HG02970 (cell line): ENCODE measurements at regions not wholly inside any gene's neighbourhood (a gene's known extent, or its start where the extent isn't known, plus 50 kb on each side); places are given as distances from the start of the nearest gene placed in this dataset.

ENCODE experiments used
- ATAC-seq: cut with Tn5 transposase; IDR thresholded peaks from one replicate; pipeline ENCODE4 v1.9.1; 2021; ENCODE audit warnings: mild to moderate bottlenecking, moderate library complexity, moderate number of reproducible peaks; ENCODE audit not compliant: unreplicated experiment, low FRiP score

DNA sequence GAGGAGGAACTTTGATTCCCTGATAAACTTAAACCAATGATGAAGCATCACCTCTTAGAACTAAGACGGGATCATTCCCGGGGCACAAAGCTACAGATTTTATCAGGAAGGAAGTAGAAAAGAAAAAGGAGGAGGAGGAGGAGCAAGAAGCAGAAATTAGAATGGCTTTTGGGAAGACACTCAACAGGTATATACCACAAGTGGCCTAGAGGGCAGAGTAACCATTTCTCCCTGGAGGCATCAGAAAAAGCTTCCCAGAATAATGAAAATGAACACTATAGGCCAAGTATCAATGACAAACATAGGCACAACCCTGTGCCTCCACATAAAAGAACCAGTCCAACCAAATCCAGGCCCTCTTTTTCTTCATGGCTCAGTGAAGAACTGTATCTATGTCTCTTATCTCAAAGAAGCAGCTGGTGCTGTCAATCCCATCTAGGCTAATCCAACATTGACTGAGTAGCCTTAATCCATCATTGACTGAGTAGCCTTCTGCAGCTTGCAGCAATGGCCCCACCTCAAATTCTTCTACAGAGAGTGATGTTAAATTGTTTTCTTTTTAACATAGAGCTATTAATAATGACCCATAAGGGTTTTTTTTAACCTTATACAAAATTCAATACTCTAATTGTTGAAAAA, 178.8 kb upstream of the KIF2A start:
- ATAC-seq, result no peak

DNA sequence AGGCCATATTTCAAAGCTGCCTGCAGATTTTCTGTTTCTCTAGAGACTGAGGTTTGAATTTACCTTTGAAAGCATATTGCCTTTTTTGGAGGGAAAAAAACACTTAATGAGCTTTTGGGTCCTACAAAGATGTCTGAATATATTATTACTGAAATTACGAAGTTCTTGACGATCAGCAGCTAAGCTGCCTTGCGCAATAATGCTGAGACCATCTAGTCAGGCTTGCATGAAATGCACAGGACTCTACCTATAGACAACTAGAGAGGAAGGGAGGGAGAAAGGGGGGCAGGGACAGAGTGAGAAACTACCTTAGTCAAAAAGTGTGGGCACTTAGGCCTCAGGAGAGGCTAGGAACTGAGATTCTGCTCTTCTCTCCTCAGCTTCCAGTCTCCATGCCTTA, 175.9 kb upstream of the KIF2A start:
- ATAC-seq, result no peak

DNA sequence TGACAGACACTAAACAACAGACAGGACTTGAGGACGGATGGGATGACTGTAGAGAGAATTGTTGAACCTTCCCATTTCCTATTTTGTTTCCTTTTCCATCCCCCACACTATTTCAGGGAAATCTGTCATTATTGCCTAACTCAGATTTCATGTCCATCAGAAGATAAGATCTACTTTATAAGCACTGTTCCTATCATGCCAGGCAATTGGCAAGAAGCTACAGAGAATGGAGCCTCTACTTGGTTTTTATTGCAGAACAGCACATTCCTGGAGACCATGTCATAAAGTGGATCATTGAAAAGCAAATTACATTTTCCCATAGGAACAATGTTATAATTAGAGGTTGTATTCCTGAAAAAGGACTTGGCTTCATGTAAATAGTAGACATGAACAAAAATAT, 173.7 kb upstream of the KIF2A start:
- no peak for ATAC-seq

DNA sequence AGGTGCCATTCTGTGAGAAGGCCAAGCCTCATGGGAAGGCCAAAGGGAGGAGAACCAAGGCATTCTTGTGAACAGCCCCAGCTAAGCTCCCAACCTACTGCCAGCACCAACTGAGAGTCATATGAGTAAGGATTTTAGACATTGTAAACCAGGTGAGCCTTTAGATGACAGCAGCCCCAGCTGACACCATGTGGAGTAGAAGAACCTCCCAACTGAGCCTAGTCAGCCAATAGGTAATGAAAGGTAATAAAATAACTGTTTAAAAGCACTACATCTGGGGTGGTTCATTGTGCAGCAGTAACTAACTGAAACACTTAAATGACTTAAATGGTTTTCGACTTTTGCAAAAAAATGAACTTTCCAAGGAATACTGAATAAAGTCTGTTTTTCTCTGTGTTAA, 172.6 kb upstream of the KIF2A start:
- no peak for ATAC-seq

DNA sequence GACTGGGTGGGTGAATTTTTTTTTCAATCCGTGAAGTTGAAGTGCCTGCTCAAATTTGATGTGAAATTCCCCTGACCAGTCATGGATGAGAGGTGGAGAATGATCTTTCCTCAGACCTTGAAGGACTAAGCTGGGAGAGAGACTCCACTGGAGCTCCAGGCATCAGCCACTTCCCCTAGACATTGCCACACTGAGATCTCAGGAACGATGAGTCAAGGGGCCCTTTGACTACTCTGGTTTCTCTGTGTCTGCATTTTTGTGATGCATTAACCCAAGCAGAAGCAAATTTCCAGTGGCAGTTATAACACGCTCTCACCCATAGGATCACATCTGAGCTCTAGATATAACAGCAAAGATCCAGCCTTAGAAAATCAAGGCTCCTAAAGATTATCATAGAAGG, 171.2 kb upstream of the KIF2A start:
- no peak for ATAC-seq

DNA sequence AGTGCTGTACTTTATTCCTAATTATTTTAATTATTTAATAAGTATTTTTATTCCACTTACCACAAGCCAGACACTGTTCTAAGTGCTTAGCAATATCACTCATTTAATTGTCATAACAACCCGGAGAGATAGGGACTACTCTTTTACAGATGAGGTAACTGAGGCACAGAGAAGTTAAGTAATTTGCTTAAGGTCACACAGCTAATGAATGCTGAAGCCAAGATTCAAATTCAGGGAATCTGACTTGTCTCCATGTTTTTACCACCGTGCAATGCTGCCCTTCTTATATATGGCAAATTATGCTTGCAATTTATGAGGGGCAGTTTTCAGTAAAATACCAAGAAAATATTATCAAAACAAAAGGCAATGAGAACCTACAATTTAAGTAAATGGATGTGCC, 168.4 kb upstream of the KIF2A start:
- no peak for ATAC-seq

DNA sequence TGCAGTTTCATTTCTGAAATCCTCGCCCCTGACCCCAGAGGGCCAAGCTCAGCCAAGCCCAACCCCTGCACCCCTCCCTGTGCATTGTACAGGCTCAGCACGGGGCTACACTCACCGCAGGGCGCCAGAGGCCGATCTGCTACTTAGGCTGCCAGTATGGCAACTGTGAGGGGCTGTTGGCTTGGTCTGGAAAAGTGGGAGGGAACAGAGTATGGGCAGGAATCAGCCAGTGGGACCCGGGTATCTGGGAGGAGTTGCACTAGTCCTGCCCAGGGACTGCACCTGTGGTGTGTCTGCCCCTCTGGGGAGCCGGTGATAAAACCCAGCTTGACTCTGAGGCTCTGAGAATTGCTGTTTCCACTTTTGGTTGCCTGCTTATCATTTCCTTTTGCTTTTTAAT, 167.4 kb upstream of the KIF2A start:
- ATAC-seq, result no peak

DNA sequence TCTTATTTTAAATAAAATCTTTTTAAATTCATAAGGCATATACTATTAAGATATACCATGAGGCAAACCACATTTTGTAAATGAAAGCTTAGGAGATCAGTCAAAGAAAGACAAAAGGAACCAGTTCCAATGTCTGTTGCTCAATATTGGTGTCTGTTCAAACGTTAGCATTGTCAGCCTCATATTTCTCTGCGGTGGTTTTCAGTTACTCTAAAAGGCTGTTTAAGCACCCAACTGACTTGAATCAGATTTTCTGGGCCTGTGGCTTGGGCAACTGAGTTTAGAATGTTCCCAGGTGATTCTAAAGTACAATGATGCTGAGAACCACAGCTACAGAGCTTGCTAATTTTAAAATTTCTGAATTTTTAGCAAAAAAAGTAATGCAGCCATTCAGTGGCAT, 166.3 kb upstream of the KIF2A start:
- no peak for ATAC-seq

DNA sequence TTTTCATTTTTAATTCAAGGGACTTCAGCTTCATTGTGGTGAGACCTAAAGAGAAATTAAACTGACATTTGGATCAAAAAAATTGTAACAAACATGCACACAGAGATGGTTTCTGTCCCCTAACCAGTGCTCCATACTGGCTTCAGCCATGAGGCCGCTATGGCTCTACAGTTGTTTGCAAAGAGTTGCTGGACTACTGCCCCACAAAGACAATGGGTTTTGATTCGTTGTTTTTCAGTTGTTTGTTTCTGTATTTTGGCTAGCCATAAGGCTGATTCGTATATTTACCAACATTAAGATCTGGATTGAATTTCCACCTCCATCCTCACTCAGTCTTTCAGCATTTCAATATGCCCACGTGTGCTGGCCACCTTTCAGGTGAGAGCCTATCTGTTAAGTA, 163.7 kb upstream of the KIF2A start:
- no peak for ATAC-seq

DNA sequence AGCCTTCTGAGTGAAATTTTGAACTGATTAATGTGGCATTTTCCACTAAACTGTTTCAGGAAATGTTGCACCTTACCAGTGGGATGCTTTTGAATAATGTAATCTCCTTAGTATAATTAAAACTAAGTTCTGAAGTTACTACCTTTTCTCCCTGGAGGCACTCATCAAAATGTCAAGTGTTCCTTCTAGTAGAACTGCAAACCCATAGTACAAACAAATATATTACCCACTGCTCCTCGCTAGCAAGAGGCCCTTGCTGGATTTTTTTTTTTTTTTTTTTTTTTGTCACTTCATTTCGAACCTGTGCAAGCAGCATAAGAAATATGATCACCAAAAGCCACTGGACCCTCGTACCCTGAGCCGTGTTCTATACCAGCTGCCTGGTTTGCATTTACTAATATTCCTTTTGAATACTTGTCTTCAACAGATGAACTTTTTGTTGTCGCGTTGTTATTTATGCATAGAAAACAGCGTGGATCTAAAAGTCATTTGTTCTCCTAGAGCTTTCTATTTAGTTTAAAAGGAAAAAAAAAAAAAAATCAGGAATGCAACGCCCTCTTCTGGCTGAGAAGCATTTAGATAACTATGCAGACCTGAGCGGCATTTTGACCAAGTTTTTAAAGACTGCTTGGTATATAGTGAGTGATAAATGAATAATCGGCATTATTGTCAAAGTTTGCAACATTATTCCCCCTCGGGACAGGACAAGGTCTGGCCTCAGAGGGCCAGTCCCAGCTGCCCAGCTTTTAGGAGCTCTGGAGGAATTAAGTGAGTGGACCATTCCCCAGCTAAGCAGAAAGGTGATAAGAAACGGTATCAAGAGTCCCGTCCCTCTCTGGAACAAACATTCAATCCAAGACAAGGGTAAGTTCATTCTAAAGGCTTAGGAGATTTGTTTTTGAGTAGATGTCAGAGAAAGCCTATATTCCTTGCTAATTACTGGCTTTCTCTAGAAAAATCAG, 162.5 kb upstream of the KIF2A start:
- ATAC-seq, result no peak

DNA sequence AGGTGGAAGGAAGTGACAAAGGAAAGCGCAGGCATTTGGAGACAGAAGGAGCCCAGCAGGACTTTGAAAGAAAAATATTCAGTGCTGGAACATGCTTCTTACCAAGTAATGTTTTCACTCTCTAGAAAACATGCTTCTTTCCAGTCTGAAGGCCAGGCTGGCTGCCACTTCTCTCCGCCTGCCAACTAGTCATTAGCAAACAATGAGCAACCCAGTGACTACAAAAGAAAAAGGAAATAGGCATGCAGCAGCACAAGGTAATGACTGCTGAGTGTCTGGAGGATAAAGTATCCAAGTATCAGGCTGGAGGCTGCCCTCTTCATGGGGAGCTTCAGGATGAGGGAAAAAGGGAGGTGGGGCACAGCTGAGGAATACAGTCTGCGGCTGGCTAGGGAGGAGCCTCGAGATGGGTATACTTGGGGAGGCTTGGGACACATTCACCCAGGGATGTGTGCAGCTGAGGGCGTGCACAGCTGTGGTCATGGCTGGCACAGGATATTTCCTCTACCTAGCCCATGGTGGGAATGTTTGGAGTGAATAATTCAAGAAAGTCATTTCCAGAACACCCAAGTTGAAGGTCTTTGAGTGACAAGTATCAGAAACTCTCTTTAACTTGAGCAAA, 161.5 kb upstream of the KIF2A start:
- no peak for ATAC-seq

DNA sequence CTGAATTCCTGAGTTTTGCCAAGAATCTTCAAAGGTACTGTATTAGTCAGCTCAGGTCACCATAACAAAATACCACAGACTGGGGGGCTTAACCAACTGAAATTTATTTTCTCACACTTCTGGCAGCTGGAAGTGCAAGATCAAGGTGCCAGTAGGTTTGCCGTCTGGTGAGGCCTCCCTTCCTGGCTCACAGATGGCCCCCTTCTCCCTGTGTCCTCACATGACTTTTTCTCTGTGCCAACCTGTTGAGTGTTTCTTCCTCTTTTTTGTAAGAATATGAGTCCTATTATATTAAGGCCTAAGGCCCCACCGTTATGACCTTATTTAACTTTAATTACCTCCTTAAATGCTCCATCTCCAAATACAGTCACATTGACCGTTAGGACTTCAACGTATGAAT, 156.1 kb upstream of the KIF2A start:
- no peak for ATAC-seq

DNA sequence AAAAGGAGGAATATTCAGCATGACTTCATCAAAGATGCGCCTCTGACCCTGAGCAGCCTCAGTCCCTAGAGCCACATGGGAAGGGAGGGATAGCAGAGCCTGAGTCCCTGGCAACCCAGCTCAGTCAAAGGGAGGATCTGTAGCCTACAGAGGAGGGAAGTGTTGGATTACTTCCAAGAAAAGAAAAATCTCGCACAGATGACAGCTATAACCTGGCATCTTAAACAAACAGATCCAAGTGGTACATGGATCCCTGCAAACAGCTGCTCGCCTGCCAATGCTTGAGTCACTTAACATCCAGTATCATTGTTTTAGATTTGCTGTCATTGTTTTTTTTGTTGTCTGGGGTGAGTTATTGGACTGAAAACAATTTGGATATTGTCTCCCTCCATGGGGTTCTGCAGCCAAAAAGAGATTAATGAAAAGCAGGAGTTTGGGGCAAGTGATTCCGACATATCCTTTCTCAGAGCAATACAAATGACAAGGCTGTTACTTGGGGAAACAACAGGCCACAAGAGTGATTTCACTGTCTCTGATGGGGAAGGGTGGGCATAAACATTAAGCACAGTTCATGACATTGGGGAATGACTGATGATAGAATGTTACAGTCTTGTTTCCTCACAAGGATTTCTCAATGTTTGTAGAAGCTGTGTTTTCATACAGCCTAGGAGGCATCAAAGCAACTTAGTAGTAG, 153.5 kb upstream of the KIF2A start:
- ATAC-seq, result no peak

DNA sequence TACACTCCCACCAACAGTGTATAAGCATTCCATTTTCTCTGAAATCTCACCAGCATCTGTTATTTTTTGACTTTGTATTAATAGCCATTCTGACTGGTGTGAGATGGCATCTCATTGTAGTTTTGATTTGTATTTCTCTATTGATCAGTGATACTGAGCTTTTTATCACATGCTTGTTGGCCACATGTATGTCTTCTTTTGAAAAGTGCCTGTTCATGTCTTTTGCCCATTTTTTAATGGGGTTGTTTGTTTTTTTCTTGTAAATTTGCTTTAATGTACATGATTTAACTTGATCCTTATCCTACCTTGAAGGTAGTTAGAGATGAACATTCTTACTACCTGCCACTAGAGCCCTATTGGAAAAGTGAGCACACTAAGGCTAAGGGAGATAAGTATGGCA, 151.2 kb upstream of the KIF2A start:
- no peak for ATAC-seq

DNA sequence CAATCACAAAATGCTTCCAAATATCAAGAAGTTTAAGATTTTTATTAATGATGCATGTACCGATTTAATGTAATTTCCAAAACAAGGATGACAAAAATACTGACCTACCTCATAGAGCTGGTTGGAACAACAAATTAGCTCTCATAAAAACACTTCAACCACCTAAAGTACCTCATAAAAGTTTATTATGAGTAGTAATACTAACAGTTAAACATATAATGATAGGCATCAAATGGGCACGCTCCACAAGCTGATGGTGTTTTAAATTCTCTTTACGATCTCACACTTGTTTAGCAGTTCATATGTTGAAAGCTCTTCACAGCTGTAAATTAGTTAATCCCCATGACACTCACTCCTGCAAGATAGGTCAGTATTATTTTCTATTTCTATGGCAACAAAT, 150.0 kb upstream of the KIF2A start:
- no peak for ATAC-seq

DNA sequence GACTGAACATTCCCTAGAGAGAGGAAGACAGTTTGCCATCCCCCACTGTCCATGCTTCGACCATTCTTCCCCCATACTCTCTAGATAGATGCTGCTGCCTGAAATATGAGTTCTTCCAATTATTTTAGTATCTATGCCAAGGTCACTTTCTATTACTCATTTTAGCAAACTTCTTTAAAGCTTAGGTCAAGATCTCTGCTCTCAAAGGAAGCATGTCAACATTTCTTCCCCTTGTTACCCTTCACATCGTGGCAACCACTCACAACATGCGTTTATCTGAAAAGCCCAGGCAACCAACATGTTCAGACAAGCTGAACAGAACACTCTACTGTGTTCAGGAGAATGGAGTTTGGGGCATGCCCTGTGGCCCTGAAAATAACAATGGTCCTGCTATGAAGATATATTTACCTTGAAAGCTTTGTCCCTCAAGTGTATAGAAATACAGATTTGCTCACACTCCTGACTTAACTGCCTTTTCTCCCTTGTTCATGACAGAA, 138.4 kb upstream of the KIF2A start:
- no peak for ATAC-seq

DNA sequence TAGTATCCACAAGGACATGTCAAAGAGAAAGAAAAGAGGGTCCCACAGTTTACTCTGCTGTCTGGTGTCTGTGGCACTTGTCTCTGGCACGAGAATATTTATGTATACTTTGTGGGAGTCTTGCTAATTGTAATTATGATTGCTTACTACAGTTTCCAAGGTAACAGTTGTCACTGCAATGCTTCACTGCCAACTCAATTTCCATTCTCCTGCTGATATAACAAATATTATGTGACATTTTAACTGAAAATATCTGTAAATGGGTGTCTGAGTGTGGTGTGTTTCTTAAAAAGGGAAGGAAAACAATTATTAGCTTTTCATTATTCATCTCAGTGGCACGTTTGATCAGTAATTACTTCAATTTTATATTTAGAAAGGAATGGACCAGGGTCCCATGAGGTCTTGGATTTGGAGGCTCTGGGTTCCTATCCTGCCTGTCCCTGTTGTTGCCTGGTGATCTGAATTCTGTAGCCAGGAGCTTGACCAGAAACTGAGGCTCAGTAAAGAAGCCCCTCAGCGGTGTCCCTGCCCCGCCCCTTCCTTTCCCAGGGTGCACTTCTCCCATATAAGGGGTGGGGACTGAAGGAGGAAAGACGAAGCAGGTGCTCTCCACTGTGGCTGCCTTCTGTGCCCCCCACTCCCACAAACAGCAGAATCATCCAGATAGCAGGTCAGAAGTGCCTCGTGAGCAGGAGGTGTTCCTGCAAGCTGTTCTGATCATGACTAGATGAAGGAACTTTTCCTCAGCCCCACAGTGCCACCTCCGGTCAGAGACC, 137.3 kb upstream of the KIF2A start:
- no peak for ATAC-seq

DNA sequence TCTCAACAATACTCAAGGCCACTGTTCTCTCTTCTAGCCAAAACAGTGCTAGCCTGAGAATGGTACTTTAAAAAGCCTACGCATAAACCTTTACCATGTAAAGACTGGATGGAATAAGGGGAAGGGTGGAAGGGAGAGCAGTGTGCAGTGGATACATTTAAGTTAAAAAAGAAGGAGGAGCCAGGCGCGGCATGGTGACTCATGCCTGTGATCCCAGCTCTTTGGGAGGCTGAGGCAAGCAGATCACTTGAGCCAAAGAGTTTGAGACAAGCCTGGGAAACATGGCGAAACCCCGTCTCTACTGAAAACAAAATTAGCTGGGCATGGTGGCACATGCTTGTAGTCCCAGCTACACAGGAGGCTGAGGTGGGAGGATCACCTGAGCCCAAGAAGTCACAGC, 127.7 kb upstream of the KIF2A start:
- no peak for ATAC-seq

DNA sequence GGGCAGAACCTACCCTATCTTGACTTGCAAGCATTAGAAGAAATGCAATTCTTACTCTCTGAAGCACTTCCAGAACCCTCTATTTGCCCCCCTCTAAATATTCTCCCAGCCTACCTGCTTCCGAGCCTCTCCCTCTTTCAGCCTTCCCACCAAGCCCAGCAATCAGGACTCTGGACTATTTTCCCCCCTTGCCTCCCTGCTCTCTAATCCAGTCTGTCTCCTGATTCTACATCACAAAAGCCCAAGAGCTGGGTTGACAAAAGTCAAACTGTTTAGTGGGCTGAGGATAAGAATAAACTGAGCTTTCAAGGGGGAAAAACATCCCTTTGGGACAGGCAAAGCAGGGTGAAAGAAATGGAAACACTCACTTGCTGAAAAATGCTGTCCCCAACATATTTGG, 123.2 kb upstream of the KIF2A start:
- ATAC-seq, result no peak

DNA sequence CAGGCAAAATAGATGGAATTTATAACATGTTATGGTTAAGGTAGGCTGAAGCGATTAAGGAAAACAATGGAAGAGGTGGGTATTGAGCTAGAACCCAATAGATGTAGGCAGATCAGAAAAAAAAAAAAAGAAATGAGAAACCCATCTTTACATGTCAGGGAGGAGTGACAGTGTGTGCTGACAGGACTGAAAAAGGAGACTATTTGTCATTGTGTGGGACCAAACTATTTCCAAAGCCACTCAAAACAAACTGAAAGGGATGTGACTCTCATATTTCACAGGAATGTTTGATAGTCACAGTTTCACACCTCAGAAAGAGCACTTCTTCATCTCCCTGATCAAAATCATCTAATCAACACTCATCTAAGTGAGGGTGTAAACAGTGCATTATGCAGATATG, 122.3 kb upstream of the KIF2A start:
- no peak for ATAC-seq
